ENCODE measurements at regions not wholly inside any gene's neighbourhood (a gene's known extent, or its start where the extent isn't known, plus 50 kb on each side); places are given as distances from the start of the nearest gene placed in this dataset.

GRCh38 chr11:43579919-43580276, 100.6 kb upstream of the HSD17B12 start:
- TF ChIP-seq CTCF (IDR thresholded peaks at IDR 0.05; ENCODE audit: poor library complexity) (no peak), EZH2phosphoT487 (IDR thresholded peaks at IDR 0.05; ENCODE audit: low read depth, severe bottlenecking, unreplicated experiment) (no peak)

Data from hepatocyte (in vitro differentiated cells).